Neural progenitor cell (in vitro differentiated cells): ENCODE measurements at regions not wholly inside any gene's neighbourhood (a gene's known extent, or its start where the extent isn't known, plus 50 kb on each side); places are given as distances from the start of the nearest gene placed in this dataset.

ENCODE experiments used
- DNase-seq: peaks from one replicate; pipeline ENCODE4 v3.0.0-alpha.2; 2016; ENCODE audit warnings: low spot score
- H2AFZ ChIP-seq: fragments of 200-600 bp; sonication (generic); replicated peaks from 2 replicates; pipeline ENCODE4 v1.6.1; 2016; ENCODE audit warnings: antibody characterized with exemption
- H3F3A ChIP-seq: fragments of 200-600 bp; sonication (generic); 2 replicates; pipeline ENCODE4 v1.6.1; 2016; ENCODE audit warnings: antibody characterized with exemption, low read depth
- H3K27ac ChIP-seq: fragments of 200-600 bp; sonication (generic); 2 replicates; pipeline ENCODE4 v1.5.1; 2016; ENCODE audit warnings: mild to moderate bottlenecking
- H3K27me3 ChIP-seq: fragments of 200-600 bp; sonication (generic); 2 replicates; pipeline ENCODE4 v1.6.1; 2016; ENCODE audit warnings: mild to moderate bottlenecking, moderate library complexity
- H3K36me3 ChIP-seq: fragments of 200-600 bp; sonication (generic); 2 replicates; pipeline ENCODE4 v1.5.1; 2016
- H3K4me1 ChIP-seq: fragments of 200-600 bp; sonication (generic); 2 replicates; pipeline ENCODE4 v1.6.1; 2016; ENCODE audit warnings: mixed run types
- H3K4me2 ChIP-seq: fragments of 200-600 bp; sonication (generic); 2 replicates; pipeline ENCODE4 v1.6.1; 2016
- H3K4me3 ChIP-seq: fragments of 200-600 bp; sonication (generic); 2 replicates; pipeline ENCODE4 v1.5.1; 2016
- H3K79me2 ChIP-seq: fragments of 200-600 bp; sonication (generic); 2 replicates; pipeline ENCODE4 v1.6.1; 2016; ENCODE audit warnings: low read depth
- H3K9ac ChIP-seq: fragments of 200-600 bp; sonication (generic); 2 replicates; pipeline ENCODE4 v1.6.1; 2016
- H3K9me3 ChIP-seq: fragments of 200-600 bp; sonication (generic); 2 replicates; pipeline ENCODE4 v1.5.1; 2016; ENCODE audit warnings: low read depth
- H4K20me1 ChIP-seq: fragments of 200-600 bp; sonication (generic); 2 replicates; pipeline ENCODE4 v1.6.1; 2016; ENCODE audit warnings: low read depth
- H3K27ac Mint-ChIP-seq: 3 replicates; pipeline ENCODE4 v1.8.0; 2021; ENCODE audit warnings: mixed read lengths
- H3K27me3 Mint-ChIP-seq: 2 replicates; pipeline ENCODE4 v1.8.0; 2022; ENCODE audit warnings: low read depth, mild to moderate bottlenecking, inconsistent platforms, moderate library complexity, mixed read lengths; ENCODE audit not compliant: insufficient read depth
- H3K36me3 Mint-ChIP-seq: 3 replicates; pipeline ENCODE4 v1.8.0; 2021; ENCODE audit warnings: mixed read lengths
- H3K4me1 Mint-ChIP-seq: 3 replicates; pipeline ENCODE4 v1.8.0; 2021; ENCODE audit warnings: mixed read lengths
- H3K4me3 Mint-ChIP-seq: 3 replicates; pipeline ENCODE4 v1.8.0; 2021; ENCODE audit warnings: mild to moderate bottlenecking, moderate library complexity, mixed read lengths
- H3K9me3 Mint-ChIP-seq: 3 replicates; pipeline ENCODE4 v1.8.0; 2020; ENCODE audit warnings: mixed read lengths
- CTCF ChIP-seq: fragments of 200-600 bp; sonication (generic); IDR thresholded peaks from 2 replicates; pipeline ENCODE4 v1.5.1; 2017; ENCODE audit warnings: antibody characterized with exemption, mild to moderate bottlenecking
- EZH2 ChIP-seq: fragments of 200-600 bp; sonication (generic); IDR thresholded peaks from 2 replicates; pipeline ENCODE4 v1.6.1; 2017; ENCODE audit warnings: antibody characterized with exemption, mild to moderate bottlenecking, moderate library complexity
- EZH2phosphoT487 ChIP-seq: fragments of 200-600 bp; sonication (generic); IDR thresholded peaks from 2 replicates; pipeline ENCODE4 v1.6.1; 2017; ENCODE audit warnings: antibody characterized with exemption

GRCh38 chr4:110878956-110879355 is 256.1 kb upstream of the PITX2 start:
- H4K20me1 ChIP-seq: no peaks in the 10 kb centered on the region
- H3K4me2 ChIP-seq: no peak overlapping the region
- Mint-ChIP-seq H3K4me3 (no peak overlapping the region), H3K36me3 (no peaks in the 10 kb centered on the region), H3K4me1 (no peaks in the 10 kb centered on the region), H3K9me3 (peaks cover 4% of the 10 kb centered on the region), H3K27me3 (no peaks in the 10 kb centered on the region), H3K27ac (no peak overlapping the region)
- TF ChIP-seq EZH2 (no peak), CTCF (no peak), EZH2phosphoT487 (no peak)
- no peaks in the 10 kb centered on the region for H3K36me3 ChIP-seq
- H3K79me2 ChIP-seq: no peaks in the 10 kb centered on the region
- H3K9me3 ChIP-seq: no peaks in the 10 kb centered on the region
- no peaks in the 10 kb centered on the region for H3K27me3 ChIP-seq
- H3K4me3 ChIP-seq: no peak overlapping the region
- H3F3A ChIP-seq: no peaks in the 10 kb centered on the region
- H3K4me1 ChIP-seq: no peaks in the 10 kb centered on the region
- no peak overlapping the region for H3K9ac ChIP-seq
- H3K27ac ChIP-seq: no peak overlapping the region
- DNase-seq: no peak
- H2AFZ ChIP-seq: no peak overlapping the region

- Histone ChIP-seq H3F3A (no peaks in the 10 kb centered on the region), H3K36me3 (no peaks in the 10 kb centered on the region), H3K27ac (no peak overlapping the region), H3K4me1 (no peaks in the 10 kb centered on the region), H2AFZ (no peak overlapping the region), H3K9ac (no peak overlapping the region), H3K79me2 (no peaks in the 10 kb centered on the region), H3K9me3 (no peaks in the 10 kb centered on the region), H4K20me1 (no peaks in the 10 kb centered on the region), H3K27me3 (no peaks in the 10 kb centered on the region), H3K4me2 (no peak overlapping the region), H3K4me3 (no peak overlapping the region)
- Mint-ChIP-seq H3K9me3 (no peaks in the 10 kb centered on the region), H3K36me3 (no peaks in the 10 kb centered on the region), H3K4me3 (no peak overlapping the region), H3K27ac (no peak overlapping the region), H3K27me3 (no peaks in the 10 kb centered on the region), H3K4me1 (no peaks in the 10 kb centered on the region)
- TF ChIP-seq EZH2 (no peak), EZH2phosphoT487 (no peak), CTCF (no peak)
- DNase-seq: no peak
These were observed 263.4 kb upstream of the PITX2 start for GRCh38 chr4:110886270-110886669.

- H3K4me2 ChIP-seq: no peak overlapping the region
- H3K4me3 Mint-ChIP-seq: no peak overlapping the region
These were observed 264.0 kb upstream of the PITX2 start for GRCh38 chr4:110886856-110887255.

More at GRCh38 chr4:110886856-110887255, 264.0 kb upstream of the PITX2 start:
- no peaks in the 10 kb centered on the region for H3K79me2 ChIP-seq
- no peak overlapping the region for H2AFZ ChIP-seq
- H3F3A ChIP-seq: no peaks in the 10 kb centered on the region
- TF ChIP-seq CTCF (no peak), EZH2phosphoT487 (no peak), EZH2 (no peak)
- no peaks in the 10 kb centered on the region for H3K4me1 ChIP-seq
- H3K9me3 ChIP-seq: no peaks in the 10 kb centered on the region
- DNase-seq: no peak
- no peaks in the 10 kb centered on the region for H3K4me1 Mint-ChIP-seq
- H4K20me1 ChIP-seq: no peaks in the 10 kb centered on the region
- no peak overlapping the region for H3K9ac ChIP-seq
- H3K9me3 Mint-ChIP-seq: no peaks in the 10 kb centered on the region
- no peaks in the 10 kb centered on the region for H3K27me3 ChIP-seq
- H3K27ac Mint-ChIP-seq: no peak overlapping the region
- no peak overlapping the region for H3K27ac ChIP-seq
- no peak overlapping the region for H3K4me3 ChIP-seq
- no peaks in the 10 kb centered on the region for H3K27me3 Mint-ChIP-seq
- no peaks in the 10 kb centered on the region for H3K36me3 Mint-ChIP-seq
- H3K36me3 ChIP-seq: no peaks in the 10 kb centered on the region
